WTC11 (cell line): ENCODE measurements at regions not wholly inside any gene's neighbourhood (a gene's known extent, or its start where the extent isn't known, plus 50 kb on each side); places are given as distances from the start of the nearest gene placed in this dataset.
"Not testable (repeated sequence)": the region's sequence is repeated elsewhere in the genome, so short reads cannot be mapped to it uniquely, and the experiment has no call there.

ENCODE experiments used
- ATAC-seq: fragments of 200-7000 bp; cut with Tn5 transposase; 2 replicates; pipeline ENCODE4 v1.10.0; 2021; ENCODE audit warnings: mild to moderate bottlenecking, moderate library complexity
- CTCF ChIA-PET: fragments of 300-600 bp; sonication (Branson Sonifier 250); formaldehyde crosslinking; loops from one replicate; lab custom pipeline; 2021; ENCODE audit warnings: antibody characterized with exemption; lab: Charles Lee
- POLR2A ChIA-PET: fragments of 350-600 bp; sonication (Branson Sonifier 250); formaldehyde crosslinking; loops from one replicate; lab custom pipeline; 2021; ENCODE audit warnings: antibody characterized with exemption; lab: Charles Lee
- DNase-seq: peaks from one replicate; pipeline ENCODE4 v3.0.0; 2021; ENCODE audit warnings: low spot score
- H3K27ac Mint-ChIP-seq: 2 replicates; pipeline ENCODE4 v1.8.0; 2021; ENCODE audit warnings: mixed read lengths
- H3K27me3 Mint-ChIP-seq: 2 replicates; pipeline ENCODE4 v1.8.0; 2021; ENCODE audit warnings: low read depth, mild to moderate bottlenecking, moderate library complexity, mixed read lengths
- H3K36me3 Mint-ChIP-seq: 2 replicates; pipeline ENCODE4 v1.8.0; 2021; ENCODE audit warnings: mixed read lengths
- H3K4me1 Mint-ChIP-seq: 2 replicates; pipeline ENCODE4 v1.8.0; 2022; ENCODE audit warnings: mixed read lengths
- H3K4me3 Mint-ChIP-seq: 2 replicates; pipeline ENCODE4 v1.8.0; 2021; ENCODE audit warnings: mild to moderate bottlenecking, moderate library complexity, mixed read lengths
- H3K9me3 Mint-ChIP-seq: 2 replicates; pipeline ENCODE4 v1.8.0; 2021; ENCODE audit warnings: mixed read lengths
- CBFB ChIP-seq: sonication (generic); formaldehyde crosslinking; IDR thresholded peaks from 2 replicates; pipeline ENCODE4 v1.8.1; 2022; ENCODE audit warnings: mild to moderate bottlenecking, low read depth, missing genetic modification reagents
- CREB1 ChIP-seq: sonication (generic); formaldehyde crosslinking; IDR thresholded peaks from 2 replicates; pipeline ENCODE4 v1.8.0; 2023; ENCODE audit warnings: mild to moderate bottlenecking, missing genetic modification reagents
- CTCF ChIP-seq: fragments of 200-600 bp; IDR thresholded peaks from 2 replicates; pipeline ENCODE4 v1.8.0; 2022; ENCODE audit warnings: antibody characterized with exemption
- GTF2I ChIP-seq: fragments of 250-450 bp; sonication (Bioruptor Pico); conservative IDR thresholded peaks from 2 replicates; pipeline ENCODE4 v1.4.0; 2021; ENCODE audit warnings: mild to moderate bottlenecking
- KAT7 ChIP-seq: sonication (generic); formaldehyde crosslinking; IDR thresholded peaks from 2 replicates; pipeline ENCODE4 v1.8.1; 2023; ENCODE audit warnings: missing genetic modification reagents, mild to moderate bottlenecking, borderline replicate concordance
- NFYB ChIP-seq: sonication (generic); formaldehyde crosslinking; conservative IDR thresholded peaks from 2 replicates; pipeline ENCODE4 v1.8.0; 2022; ENCODE audit warnings: low read depth, missing genetic modification reagents
- USF2 ChIP-seq: sonication (generic); formaldehyde crosslinking; IDR thresholded peaks from 2 replicates; pipeline ENCODE4 v1.8.1; 2023; ENCODE audit warnings: mild to moderate bottlenecking, missing genetic modification reagents, moderate library complexity
- ZNF396 ChIP-seq: fragments of 250-450 bp; sonication (Bioruptor Pico); IDR thresholded peaks from 2 replicates; pipeline ENCODE4 v1.8.0; 2021; ENCODE audit warnings: mild to moderate bottlenecking, moderate library complexity, borderline replicate concordance
- ZNF671 ChIP-seq: fragments of 250-450 bp; sonication (Bioruptor Pico); IDR thresholded peaks from 2 replicates; pipeline ENCODE4 v1.8.0; 2021; ENCODE audit warnings: mild to moderate bottlenecking
- TF ChIP-seq, protein P1 (sequence below): sonication (generic); formaldehyde crosslinking; IDR thresholded peaks from 2 replicates; pipeline ENCODE4 v1.8.1; 2023; ENCODE audit warnings: mild to moderate bottlenecking, moderate library complexity, missing genetic modification reagents
- TF ChIP-seq, protein P2 (sequence below): sonication (generic); formaldehyde crosslinking; IDR thresholded peaks from 2 replicates; pipeline ENCODE4 v1.8.0; 2023; ENCODE audit warnings: missing genetic modification reagents, mild to moderate bottlenecking, borderline replicate concordance
- TF ChIP-seq, protein P3 (sequence below): sonication (generic); formaldehyde crosslinking; IDR thresholded peaks from 2 replicates; pipeline ENCODE4 v1.8.1; 2022; ENCODE audit warnings: mild to moderate bottlenecking, moderate library complexity, missing genetic modification reagents

- H3K4me3 Mint-ChIP-seq: no peak overlapping the region
- no peaks in the 10 kb centered on the region for H3K9me3 Mint-ChIP-seq
- no peak for DNase-seq
- ChIA-PET CTCF (no interaction called here), POLR2A (no interaction called here)
- H3K27me3 Mint-ChIP-seq: no peaks in the 10 kb centered on the region
- no peak for TF ChIP-seq GTF2I (CRISPR knock-in tag)
- TF ChIP-seq CREB1 (CRISPR knock-in tag): no peak
- TF ChIP-seq, protein P1, sequence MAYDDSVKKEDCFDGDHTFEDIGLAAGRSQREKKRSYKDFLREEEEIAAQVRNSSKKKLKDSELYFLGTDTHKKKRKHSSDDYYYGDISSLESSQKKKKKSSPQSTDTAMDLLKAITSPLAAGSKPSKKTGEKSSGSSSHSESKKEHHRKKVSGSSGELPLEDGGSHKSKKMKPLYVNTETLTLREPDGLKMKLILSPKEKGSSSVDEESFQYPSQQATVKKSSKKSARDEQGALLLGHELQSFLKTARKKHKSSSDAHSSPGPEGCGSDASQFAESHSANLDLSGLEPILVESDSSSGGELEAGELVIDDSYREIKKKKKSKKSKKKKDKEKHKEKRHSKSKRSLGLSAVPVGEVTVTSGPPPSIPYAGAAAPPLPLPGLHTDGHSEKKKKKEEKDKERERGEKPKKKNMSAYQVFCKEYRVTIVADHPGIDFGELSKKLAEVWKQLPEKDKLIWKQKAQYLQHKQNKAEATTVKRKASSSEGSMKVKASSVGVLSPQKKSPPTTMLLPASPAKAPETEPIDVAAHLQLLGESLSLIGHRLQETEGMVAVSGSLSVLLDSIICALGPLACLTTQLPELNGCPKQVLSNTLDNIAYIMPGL (CRISPR knock-in tag): no peak
- TF ChIP-seq, protein P2, sequence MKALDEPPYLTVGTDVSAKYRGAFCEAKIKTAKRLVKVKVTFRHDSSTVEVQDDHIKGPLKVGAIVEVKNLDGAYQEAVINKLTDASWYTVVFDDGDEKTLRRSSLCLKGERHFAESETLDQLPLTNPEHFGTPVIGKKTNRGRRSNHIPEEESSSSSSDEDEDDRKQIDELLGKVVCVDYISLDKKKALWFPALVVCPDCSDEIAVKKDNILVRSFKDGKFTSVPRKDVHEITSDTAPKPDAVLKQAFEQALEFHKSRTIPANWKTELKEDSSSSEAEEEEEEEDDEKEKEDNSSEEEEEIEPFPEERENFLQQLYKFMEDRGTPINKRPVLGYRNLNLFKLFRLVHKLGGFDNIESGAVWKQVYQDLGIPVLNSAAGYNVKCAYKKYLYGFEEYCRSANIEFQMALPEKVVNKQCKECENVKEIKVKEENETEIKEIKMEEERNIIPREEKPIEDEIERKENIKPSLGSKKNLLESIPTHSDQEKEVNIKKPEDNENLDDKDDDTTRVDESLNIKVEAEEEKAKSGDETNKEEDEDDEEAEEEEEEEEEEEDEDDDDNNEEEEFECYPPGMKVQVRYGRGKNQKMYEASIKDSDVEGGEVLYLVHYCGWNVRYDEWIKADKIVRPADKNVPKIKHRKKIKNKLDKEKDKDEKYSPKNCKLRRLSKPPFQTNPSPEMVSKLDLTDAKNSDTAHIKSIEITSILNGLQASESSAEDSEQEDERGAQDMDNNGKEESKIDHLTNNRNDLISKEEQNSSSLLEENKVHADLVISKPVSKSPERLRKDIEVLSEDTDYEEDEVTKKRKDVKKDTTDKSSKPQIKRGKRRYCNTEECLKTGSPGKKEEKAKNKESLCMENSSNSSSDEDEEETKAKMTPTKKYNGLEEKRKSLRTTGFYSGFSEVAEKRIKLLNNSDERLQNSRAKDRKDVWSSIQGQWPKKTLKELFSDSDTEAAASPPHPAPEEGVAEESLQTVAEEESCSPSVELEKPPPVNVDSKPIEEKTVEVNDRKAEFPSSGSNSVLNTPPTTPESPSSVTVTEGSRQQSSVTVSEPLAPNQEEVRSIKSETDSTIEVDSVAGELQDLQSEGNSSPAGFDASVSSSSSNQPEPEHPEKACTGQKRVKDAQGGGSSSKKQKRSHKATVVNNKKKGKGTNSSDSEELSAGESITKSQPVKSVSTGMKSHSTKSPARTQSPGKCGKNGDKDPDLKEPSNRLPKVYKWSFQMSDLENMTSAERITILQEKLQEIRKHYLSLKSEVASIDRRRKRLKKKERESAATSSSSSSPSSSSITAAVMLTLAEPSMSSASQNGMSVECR (CRISPR knock-in tag): no peak
- TF ChIP-seq, protein P3, sequence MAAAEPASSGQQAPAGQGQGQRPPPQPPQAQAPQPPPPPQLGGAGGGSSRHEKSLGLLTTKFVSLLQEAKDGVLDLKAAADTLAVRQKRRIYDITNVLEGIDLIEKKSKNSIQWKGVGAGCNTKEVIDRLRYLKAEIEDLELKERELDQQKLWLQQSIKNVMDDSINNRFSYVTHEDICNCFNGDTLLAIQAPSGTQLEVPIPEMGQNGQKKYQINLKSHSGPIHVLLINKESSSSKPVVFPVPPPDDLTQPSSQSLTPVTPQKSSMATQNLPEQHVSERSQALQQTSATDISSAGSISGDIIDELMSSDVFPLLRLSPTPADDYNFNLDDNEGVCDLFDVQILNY: no peak
- TF ChIP-seq CBFB (CRISPR knock-in tag): no peak
- no peak for TF ChIP-seq KAT7 (CRISPR knock-in tag)
- TF ChIP-seq, all 79 proteins: peak for 0
- H3K4me1 Mint-ChIP-seq: no peaks in the 10 kb centered on the region
- no peaks in the 10 kb centered on the region for H3K36me3 Mint-ChIP-seq
- H3K27ac Mint-ChIP-seq: no peak overlapping the region
- no peak for ATAC-seq
Measured at GRCh38 chrX:150119323-150119722, 181.0 kb upstream of the EOLA2 start.

GRCh38 chrX:150125045-150125444, 186.8 kb upstream of the EOLA2 start:
- H3K9me3 Mint-ChIP-seq, H3K27ac Mint-ChIP-seq, H3K27me3 Mint-ChIP-seq, POLR2A ChIA-PET, CTCF ChIA-PET, H3K4me1 Mint-ChIP-seq, H3K36me3 Mint-ChIP-seq, DNase-seq, ATAC-seq, H3K4me3 Mint-ChIP-seq: not testable (repeated sequence)

GRCh38 chrX:150127216-150127615, 188.9 kb upstream of the EOLA2 start:
- Mint-ChIP-seq H3K4me1 (no peaks in the 10 kb centered on the region), H3K4me3 (no peak overlapping the region), H3K36me3 (no peaks in the 10 kb centered on the region), H3K27ac (no peak overlapping the region), H3K27me3 (no peaks in the 10 kb centered on the region; the same call in 1 of the 2 replicates), H3K9me3 (no peaks in the 10 kb centered on the region)
- DNase-seq (no peak), ATAC-seq (no peak)
- POLR2A ChIA-PET: no interaction called here
- TF ChIP-seq USF2 (CRISPR knock-in tag): no peak
- no peak for TF ChIP-seq ZNF396 (CRISPR knock-in tag)
- TF ChIP-seq CREB1 (CRISPR knock-in tag): no peak
- TF ChIP-seq ZNF671 (CRISPR knock-in tag): no peak
- TF ChIP-seq NFYB: no peak
- TF ChIP-seq KAT7 (CRISPR knock-in tag): no peak
- TF ChIP-seq CTCF: no peak
- CTCF ChIA-PET: no interaction called here
